ENCODE measurements at regions not wholly inside any gene's neighbourhood (a gene's known extent, or its start where the extent isn't known, plus 50 kb on each side); places are given as distances from the start of the nearest gene placed in this dataset.

DNA sequence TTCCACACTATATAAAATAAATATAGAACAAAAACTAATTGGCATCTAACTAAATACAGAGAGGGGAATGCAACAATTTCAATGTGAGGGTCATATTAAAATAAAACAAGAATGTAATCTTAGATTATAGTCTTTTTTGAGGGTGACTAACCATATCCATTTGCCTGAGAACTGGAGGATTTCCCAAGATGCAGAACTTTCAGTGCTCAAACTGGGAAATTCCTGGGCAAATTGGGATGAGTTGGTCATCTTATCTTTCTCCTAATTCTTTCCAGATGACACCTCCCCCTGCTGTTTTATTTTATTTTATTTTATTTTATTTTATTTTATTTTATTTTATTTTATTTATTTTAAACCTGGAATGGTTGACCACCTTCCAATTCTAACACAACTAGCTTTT, 846.2 kb downstream of the SLC4A3 start:
- Mint-ChIP-seq H3K4me1 (peaks cover 6% of the 10 kb centered on the region; the same call in 1 of the 2 replicates), H3K9me3 (no peaks in the 10 kb centered on the region), H3K36me3 (no peaks in the 10 kb centered on the region), H3K4me3 (no peak overlapping the region), H3K27me3 (ENCODE audit: low read depth) (no peaks in the 10 kb centered on the region), H3K27ac (no peak overlapping the region)
- ATAC-seq (no peak), DNase-seq (ENCODE audit: low spot score) (no peak)
- ChIA-PET POLR2A (no interaction called here), CTCF (no interaction called here)
- peak; percentile 76; the same call in 1 of the 2 replicates for TF ChIP-seq HMGA2 (CRISPR knock-in tag; IDR thresholded peaks at IDR 0.05)
- TF ChIP-seq NR2C2 (CRISPR knock-in tag; IDR thresholded peaks at IDR 0.05) = no peak

DNA sequence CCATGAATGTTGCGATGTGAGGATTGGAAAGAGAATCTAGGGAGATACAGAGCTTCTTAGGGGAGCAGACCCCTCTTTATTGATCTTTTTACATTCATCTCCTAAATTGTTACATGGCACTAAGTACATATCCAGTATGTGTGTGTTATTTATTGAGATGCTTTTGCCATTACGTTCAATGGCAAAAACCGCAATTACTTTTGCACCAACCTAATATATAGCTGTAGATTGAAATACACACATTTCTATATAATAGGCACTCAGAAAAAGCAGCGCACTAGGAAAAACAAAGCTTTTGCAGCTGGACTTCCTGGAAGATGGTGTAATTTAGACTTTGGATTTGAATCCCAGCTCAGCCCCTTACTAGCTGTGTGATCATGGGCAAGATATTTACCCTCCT, 849.4 kb downstream of the SLC4A3 start:
- no peaks in the 10 kb centered on the region for H3K27me3 Mint-ChIP-seq (ENCODE audit: low read depth)
- ATAC-seq (no peak), DNase-seq (ENCODE audit: low spot score) (no peak)
- CTCF ChIA-PET = no interaction called here
- no peaks in the 10 kb centered on the region for H3K9me3 Mint-ChIP-seq
- POLR2A ChIA-PET = no interaction called here
- H3K4me3 Mint-ChIP-seq = no peak overlapping the region
- TF ChIP-seq SOX15 (CRISPR knock-in tag; IDR thresholded peaks at IDR 0.05) (no peak), TEAD1 (CRISPR knock-in tag; IDR thresholded peaks at IDR 0.05) (no peak), ZNF121 (CRISPR knock-in tag; IDR thresholded peaks at IDR 0.05) (no peak), ZNF423 (CRISPR knock-in tag; IDR thresholded peaks at IDR 0.05) (no peak), ZBTB21 (CRISPR knock-in tag; IDR thresholded peaks at IDR 0.05; ENCODE audit: borderline replicate concordance) (no peak), TCF7 (CRISPR knock-in tag; IDR thresholded peaks at IDR 0.05; ENCODE audit: low read depth) (no peak)
- TF ChIP-seq, protein P1, sequence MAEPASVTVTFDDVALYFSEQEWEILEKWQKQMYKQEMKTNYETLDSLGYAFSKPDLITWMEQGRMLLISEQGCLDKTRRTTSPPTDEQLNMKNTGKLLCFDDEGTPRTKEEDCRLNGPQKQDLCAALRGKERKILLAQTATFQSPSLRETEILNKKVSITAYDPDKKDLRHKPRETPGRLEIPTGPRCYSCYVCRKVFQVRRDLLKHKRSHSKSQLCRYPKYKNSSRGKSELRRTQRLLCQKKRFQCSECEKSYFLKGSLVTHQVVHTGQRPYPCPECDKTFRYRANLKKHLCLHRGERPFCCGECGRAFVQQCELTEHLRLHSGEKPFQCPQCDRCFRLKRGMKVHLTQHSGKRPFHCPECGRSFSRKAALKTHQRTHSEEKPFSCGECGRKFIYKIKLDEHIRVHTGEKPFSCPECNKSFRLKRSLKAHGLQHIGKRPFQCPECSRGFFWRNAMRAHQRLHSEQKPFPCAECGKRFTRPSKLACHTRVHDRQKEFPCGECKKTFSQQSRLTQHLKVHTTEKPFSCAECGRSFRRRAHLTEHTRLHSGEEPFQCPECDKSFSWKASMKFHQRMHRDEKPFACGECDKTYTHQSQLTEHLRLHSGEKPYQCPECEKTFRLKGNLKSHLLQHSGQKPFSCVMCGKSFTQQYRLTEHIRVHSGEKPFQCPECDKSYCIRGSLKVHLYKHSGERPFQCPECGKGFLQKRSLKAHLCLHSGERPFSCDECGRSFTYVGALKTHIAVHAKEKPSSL (CRISPR knock-in tag; conservative IDR thresholded peaks at IDR 0.05) = no peak
- H3K4me1 Mint-ChIP-seq = peaks cover 10% of the 10 kb centered on the region
- H3K27ac Mint-ChIP-seq = no peak overlapping the region
- H3K36me3 Mint-ChIP-seq = no peaks in the 10 kb centered on the region

- Mint-ChIP-seq H3K27ac (no peak overlapping the region), H3K36me3 (no peaks in the 10 kb centered on the region), H3K27me3 (ENCODE audit: low read depth) (no peaks in the 10 kb centered on the region), H3K9me3 (no peaks in the 10 kb centered on the region), H3K4me1 (peaks cover 10% of the 10 kb centered on the region), H3K4me3 (no peak overlapping the region)
- ChIA-PET POLR2A (no interaction called here), CTCF (no interaction called here)
- ATAC-seq (no peak), DNase-seq (ENCODE audit: low spot score) (no peak)
- TF ChIP-seq E2F4 (CRISPR knock-in tag; IDR thresholded peaks at IDR 0.05; ENCODE audit: borderline replicate concordance, low read depth) (no peak), NFYB (CRISPR knock-in tag; conservative IDR thresholded peaks at IDR 0.05; ENCODE audit: low read depth) (no peak), RORB (CRISPR knock-in tag; IDR thresholded peaks at IDR 0.05) (no peak), PRDM15 (CRISPR knock-in tag; IDR thresholded peaks at IDR 0.05) (no peak), IRF2 (CRISPR knock-in tag; IDR thresholded peaks at IDR 0.05; ENCODE audit: borderline replicate concordance, low read depth) (no peak), PRRX2 (CRISPR knock-in tag; IDR thresholded peaks at IDR 0.05) (no peak), ETV6 (CRISPR knock-in tag; IDR thresholded peaks at IDR 0.05) (no peak), STAT6 (CRISPR knock-in tag; conservative IDR thresholded peaks at IDR 0.05; ENCODE audit: low read depth) (no peak), ELF4 (CRISPR knock-in tag; IDR thresholded peaks at IDR 0.05; ENCODE audit: low read depth) (no peak), SMAD4 (CRISPR knock-in tag; IDR thresholded peaks at IDR 0.05) (no peak), RELA (CRISPR knock-in tag; IDR thresholded peaks at IDR 0.05; ENCODE audit: borderline replicate concordance) (no peak), ZNF263 (CRISPR knock-in tag; IDR thresholded peaks at IDR 0.05; ENCODE audit: low read depth) (no peak)
- TF ChIP-seq, protein P2, sequence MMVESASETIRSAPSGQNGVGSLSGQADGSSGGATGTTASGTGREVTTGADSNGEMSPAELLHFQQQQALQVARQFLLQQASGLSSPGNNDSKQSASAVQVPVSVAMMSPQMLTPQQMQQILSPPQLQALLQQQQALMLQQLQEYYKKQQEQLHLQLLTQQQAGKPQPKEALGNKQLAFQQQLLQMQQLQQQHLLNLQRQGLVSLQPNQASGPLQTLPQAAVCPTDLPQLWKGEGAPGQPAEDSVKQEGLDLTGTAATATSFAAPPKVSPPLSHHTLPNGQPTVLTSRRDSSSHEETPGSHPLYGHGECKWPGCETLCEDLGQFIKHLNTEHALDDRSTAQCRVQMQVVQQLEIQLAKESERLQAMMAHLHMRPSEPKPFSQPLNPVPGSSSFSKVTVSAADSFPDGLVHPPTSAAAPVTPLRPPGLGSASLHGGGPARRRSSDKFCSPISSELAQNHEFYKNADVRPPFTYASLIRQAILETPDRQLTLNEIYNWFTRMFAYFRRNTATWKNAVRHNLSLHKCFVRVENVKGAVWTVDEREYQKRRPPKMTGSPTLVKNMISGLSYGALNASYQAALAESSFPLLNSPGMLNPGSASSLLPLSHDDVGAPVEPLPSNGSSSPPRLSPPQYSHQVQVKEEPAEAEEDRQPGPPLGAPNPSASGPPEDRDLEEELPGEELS (CRISPR knock-in tag; IDR thresholded peaks at IDR 0.05) = no peak
These were observed 851.1 kb downstream of the SLC4A3 start for GRCh38 chr2:220478305-220479058.

All from WTC11 (cell line).